T-helper 17 cell (primary cell): ENCODE measurements at regions not wholly inside any gene's neighbourhood (a gene's known extent, or its start where the extent isn't known, plus 50 kb on each side); places are given as distances from the start of the nearest gene placed in this dataset.

ENCODE experiments used
- ATAC-seq: fragments of 150-1000 bp; cut with Tn5 transposase; 2 replicates; pipeline ENCODE4 v1.10.0; 2021; ENCODE audit warnings: mild to moderate bottlenecking, moderate library complexity
- DNase-seq, 3 donors: peaks; one replicate each; pipeline versions ENCODE4 v3.0.0 to v3.0.0-alpha.2; 2020 to 2021
- H3K9me3 ChIP-seq: one replicate; pipeline ENCODE4 v1.7.0; 2013; ENCODE audit warnings: low read length, mild to moderate bottlenecking; ENCODE audit not compliant: control insufficient read depth, poor library complexity, severe bottlenecking
- H3K27ac Mint-ChIP-seq: one replicate; pipeline ENCODE4 v1.8.0; 2022; ENCODE audit warnings: mild to moderate bottlenecking, moderate library complexity, mixed read lengths
- H3K27me3 Mint-ChIP-seq: one replicate; pipeline ENCODE4 v1.8.0; 2022; ENCODE audit warnings: mixed read lengths
- H3K36me3 Mint-ChIP-seq: one replicate; pipeline ENCODE4 v1.8.0; 2022; ENCODE audit warnings: low read depth, mixed read lengths
- H3K4me1 Mint-ChIP-seq: one replicate; pipeline ENCODE4 v1.8.0; 2022; ENCODE audit warnings: mild to moderate bottlenecking, mixed read lengths
- H3K4me3 Mint-ChIP-seq: one replicate; pipeline ENCODE4 v1.8.0; 2022; ENCODE audit warnings: mild to moderate bottlenecking, moderate library complexity, mixed read lengths

DNA sequence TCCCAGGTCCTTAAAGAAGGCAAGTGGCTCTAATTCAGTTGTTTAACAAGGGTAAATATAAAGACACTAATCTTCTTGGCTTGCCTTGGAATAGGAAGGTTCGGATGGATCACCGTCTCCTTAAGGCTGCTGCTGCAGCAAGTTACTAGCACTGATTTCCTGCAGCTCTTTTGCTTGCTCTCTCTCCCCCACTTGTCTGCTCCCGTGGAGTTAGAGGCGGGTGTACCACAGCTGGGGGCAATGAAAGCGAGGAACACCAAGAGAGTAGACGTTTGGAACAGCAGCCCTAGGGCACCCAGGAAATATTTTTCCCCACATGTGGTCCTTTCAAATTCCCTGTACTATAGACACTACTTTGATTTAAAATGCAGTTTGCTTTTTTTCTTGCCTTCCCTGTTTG lies 202.2 kb downstream of the SH2D1A start:
- H3K27me3 Mint-ChIP-seq: no peaks in the 10 kb centered on the region
- ATAC-seq: no peak

GRCh38 chrX:124555036-124555595 lies 208.8 kb downstream of the SH2D1A start:
- Mint-ChIP-seq H3K36me3 (no peaks in the 10 kb centered on the region), H3K4me1 (no peaks in the 10 kb centered on the region), H3K27me3 (no peaks in the 10 kb centered on the region), H3K4me3 (no peak overlapping the region), H3K27ac (no peak overlapping the region)
- no peak for DNase-seq
- no peaks in the 10 kb centered on the region for H3K9me3 ChIP-seq
- no peak for ATAC-seq

More for the DNA sequence above, 202.2 kb downstream of the SH2D1A start:
- Mint-ChIP-seq H3K4me1 (no peaks in the 10 kb centered on the region), H3K27ac (no peak overlapping the region), H3K4me3 (no peak overlapping the region), H3K36me3 (no peaks in the 10 kb centered on the region)
- no peak for DNase-seq
- H3K9me3 ChIP-seq: no peaks in the 10 kb centered on the region

DNA sequence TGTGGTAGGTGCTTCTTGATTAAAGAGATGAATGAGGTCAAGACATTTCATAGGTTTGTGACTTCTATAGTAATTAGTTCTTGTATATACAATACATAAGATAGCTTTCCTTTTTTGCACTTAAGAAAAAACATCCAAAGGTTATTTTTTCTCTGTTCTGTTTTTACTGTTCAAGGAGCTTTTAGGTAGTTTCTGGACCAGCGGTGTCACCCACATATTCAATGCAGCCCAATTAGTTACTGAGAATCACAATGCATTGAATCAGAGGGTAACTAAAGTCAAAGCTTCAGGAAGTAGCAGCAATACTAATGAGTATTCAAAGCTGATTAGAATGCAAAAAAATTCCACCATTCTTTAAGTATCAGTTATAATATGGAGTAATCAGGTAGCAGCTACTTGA lies 211.6 kb downstream of the SH2D1A start:
- Mint-ChIP-seq H3K27ac (no peak overlapping the region), H3K27me3 (no peaks in the 10 kb centered on the region), H3K36me3 (no peaks in the 10 kb centered on the region), H3K4me3 (no peak overlapping the region), H3K4me1 (no peaks in the 10 kb centered on the region)
- ATAC-seq: no peak
- H3K9me3 ChIP-seq: no peaks in the 10 kb centered on the region
- no peak for DNase-seq

DNA sequence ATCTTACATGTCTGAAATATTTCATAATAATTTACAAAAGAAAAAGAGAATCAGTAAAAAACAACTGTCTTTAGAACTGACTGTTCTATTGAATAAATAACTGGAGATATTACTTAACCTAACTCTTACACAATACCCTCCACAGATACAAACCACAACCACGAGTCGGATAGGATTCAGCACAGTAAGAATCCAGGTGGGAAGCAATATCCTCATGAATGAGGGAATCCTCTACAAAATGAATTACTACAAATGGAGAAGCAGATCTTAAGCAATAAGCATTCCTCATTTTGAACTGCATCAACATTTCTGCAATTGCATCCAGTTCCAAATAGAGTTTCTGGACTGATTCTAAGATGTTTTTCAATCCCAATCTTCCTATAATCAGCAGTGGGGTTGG lies 227.1 kb downstream of the SH2D1A start:
- no peak overlapping the region for H3K4me3 Mint-ChIP-seq
- H3K4me1 Mint-ChIP-seq: no peaks in the 10 kb centered on the region
- no peaks in the 10 kb centered on the region for H3K9me3 ChIP-seq
- H3K36me3 Mint-ChIP-seq: no peaks in the 10 kb centered on the region
- no peak for DNase-seq
- no peaks in the 10 kb centered on the region for H3K27me3 Mint-ChIP-seq
- no peak overlapping the region for H3K27ac Mint-ChIP-seq
- ATAC-seq: no peak

DNA sequence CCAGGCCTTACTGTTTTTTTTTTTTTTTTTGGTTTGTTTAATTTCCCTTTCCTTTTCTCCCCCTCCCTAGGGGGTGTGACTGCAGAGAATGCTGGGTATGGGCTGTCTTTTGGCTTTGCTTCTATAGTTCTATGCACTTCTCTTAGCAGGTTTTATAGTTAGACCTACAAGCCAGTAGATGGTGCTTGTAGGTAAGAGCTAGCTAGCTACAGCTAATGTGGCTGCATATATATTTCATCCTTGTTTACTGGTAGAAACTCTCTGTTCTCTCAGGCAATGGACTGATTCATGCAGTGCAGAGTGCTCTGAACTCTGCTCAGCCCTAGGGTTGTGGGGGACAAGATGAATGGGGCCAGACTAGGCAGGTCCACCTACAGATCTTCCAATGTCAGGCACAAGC lies 246.4 kb downstream of the SH2D1A start:
- DNase-seq: no peak
- no peaks in the 10 kb centered on the region for H3K9me3 ChIP-seq
- no peak for ATAC-seq
- Mint-ChIP-seq H3K36me3 (peaks cover 2% of the 10 kb centered on the region), H3K27me3 (no peaks in the 10 kb centered on the region), H3K27ac (no peak overlapping the region), H3K4me3 (no peak overlapping the region), H3K4me1 (no peaks in the 10 kb centered on the region)

DNA sequence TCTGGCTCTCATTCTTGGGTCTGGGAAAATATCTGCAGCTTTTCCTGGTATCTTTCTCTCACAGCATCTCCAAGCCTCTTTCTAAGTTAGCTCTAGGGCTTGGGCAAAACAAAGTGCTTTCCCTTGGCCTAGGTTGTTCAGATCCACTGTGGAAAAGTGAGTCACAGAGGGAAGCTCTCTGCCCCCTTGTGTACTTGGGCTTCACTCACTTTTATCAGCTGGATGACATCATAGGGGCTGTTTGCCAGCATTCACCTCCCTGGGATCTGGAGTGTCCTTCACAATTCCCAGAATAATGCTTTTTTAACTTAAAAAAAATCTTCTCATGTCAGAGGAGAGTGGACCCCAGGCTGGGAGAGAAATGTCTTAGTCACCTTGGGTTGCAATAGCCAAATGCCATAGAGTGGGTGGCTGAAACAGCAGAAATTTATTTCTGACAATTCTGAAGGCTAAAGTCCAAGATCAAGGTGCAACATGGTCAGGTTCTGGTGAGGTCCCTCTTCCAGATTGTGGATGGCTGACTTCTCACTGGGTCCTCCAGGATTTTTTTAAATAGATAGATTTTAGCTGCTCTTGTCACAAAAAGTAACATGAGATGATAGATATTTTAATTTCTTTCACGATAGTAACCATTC lies 247.8 kb downstream of the SH2D1A start:
- H3K4me3 Mint-ChIP-seq: no peak overlapping the region
- H3K27ac Mint-ChIP-seq: no peak overlapping the region
- no peaks in the 10 kb centered on the region for H3K27me3 Mint-ChIP-seq
- peaks cover 2% of the 10 kb centered on the region for H3K36me3 Mint-ChIP-seq
- H3K4me1 Mint-ChIP-seq: no peaks in the 10 kb centered on the region
- no peaks in the 10 kb centered on the region for H3K9me3 ChIP-seq
- ATAC-seq: no peak
- no peak for DNase-seq

GRCh38 chrX:124605511-124605910 lies 259.1 kb downstream of the SH2D1A start:
- Mint-ChIP-seq H3K27me3 (no peaks in the 10 kb centered on the region), H3K27ac (no peak overlapping the region), H3K4me3 (no peak overlapping the region), H3K36me3 (no peaks in the 10 kb centered on the region), H3K4me1 (peaks cover 8% of the 10 kb centered on the region)
- H3K9me3 ChIP-seq: no peaks in the 10 kb centered on the region
- DNase-seq (no peak), ATAC-seq (no peak)

DNA sequence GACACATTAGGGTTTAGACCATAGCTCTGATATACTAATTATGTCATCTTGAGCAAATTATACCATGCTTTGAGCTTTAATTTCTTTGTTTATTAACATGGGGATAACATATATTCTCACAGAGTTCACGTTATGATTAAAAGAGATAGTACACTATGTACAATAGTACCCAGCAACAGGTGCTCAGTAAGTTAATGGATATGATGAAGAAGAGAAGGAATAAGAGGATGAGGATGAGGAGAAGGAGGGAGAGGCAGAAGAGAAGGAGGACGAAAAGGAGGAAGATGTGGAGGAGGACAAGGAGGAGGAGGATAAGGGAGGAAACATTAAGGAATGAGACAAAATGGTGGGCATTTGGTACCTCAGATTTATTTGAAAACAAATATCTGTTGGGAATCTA lies 260.4 kb downstream of the SH2D1A start:
- no peak overlapping the region for H3K27ac Mint-ChIP-seq
- H3K9me3 ChIP-seq: no peaks in the 10 kb centered on the region
- H3K36me3 Mint-ChIP-seq: no peaks in the 10 kb centered on the region
- H3K4me1 Mint-ChIP-seq: peaks cover 2% of the 10 kb centered on the region
- H3K4me3 Mint-ChIP-seq: no peak overlapping the region
- H3K27me3 Mint-ChIP-seq: no peaks in the 10 kb centered on the region
- ATAC-seq: no peak
- no peak for DNase-seq

DNA sequence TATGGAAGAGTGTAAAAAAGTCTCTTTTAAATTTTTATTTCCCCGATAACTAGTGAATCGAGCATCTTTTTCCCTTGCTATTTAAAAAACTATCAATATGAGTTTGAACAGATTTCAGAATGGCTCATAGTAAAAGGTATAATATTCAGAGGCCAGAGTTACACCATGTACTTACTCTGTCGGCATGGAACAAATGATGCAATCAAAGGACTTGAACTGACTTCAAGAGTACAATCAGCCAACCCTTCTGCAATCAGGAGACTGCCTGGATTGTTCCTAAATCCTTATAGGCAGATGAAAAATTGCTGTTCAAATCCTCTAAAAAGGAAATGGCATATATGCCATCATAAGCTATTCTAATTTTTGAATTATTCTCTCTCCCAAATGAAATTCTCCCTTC lies 273.3 kb downstream of the SH2D1A start:
- no peaks in the 10 kb centered on the region for H3K4me1 Mint-ChIP-seq
- DNase-seq (no peak), ATAC-seq (no peak)
- H3K27me3 Mint-ChIP-seq: no peaks in the 10 kb centered on the region
- no peaks in the 10 kb centered on the region for H3K36me3 Mint-ChIP-seq
- no peak overlapping the region for H3K4me3 Mint-ChIP-seq
- no peak overlapping the region for H3K27ac Mint-ChIP-seq
- H3K9me3 ChIP-seq: no peaks in the 10 kb centered on the region

GRCh38 chrX:124634363-124634762 lies 288.0 kb downstream of the SH2D1A start:
- no peaks in the 10 kb centered on the region for H3K27me3 Mint-ChIP-seq
- peaks cover 2% of the 10 kb centered on the region for H3K36me3 Mint-ChIP-seq
- H3K27ac Mint-ChIP-seq: no peak overlapping the region
- no peaks in the 10 kb centered on the region for H3K4me1 Mint-ChIP-seq
- H3K9me3 ChIP-seq: no peaks in the 10 kb centered on the region
- ATAC-seq (no peak), DNase-seq (no peak)
- H3K4me3 Mint-ChIP-seq: no peak overlapping the region

- H3K4me3 Mint-ChIP-seq: no peak overlapping the region
- no peak overlapping the region for H3K27ac Mint-ChIP-seq
- ATAC-seq: no peak
- H3K36me3 Mint-ChIP-seq: no peaks in the 10 kb centered on the region
- DNase-seq: no peak
- H3K4me1 Mint-ChIP-seq: no peaks in the 10 kb centered on the region
- H3K9me3 ChIP-seq: no peaks in the 10 kb centered on the region
- H3K27me3 Mint-ChIP-seq: no peaks in the 10 kb centered on the region
Observed at GRCh38 chrX:124641737-124642491, 295.6 kb downstream of the SH2D1A start.

GRCh38 chrX:124646403-124646802 lies 300.0 kb downstream of the SH2D1A start:
- H3K4me1 Mint-ChIP-seq: no peaks in the 10 kb centered on the region
- DNase-seq (no peak), ATAC-seq (no peak)
- H3K4me3 Mint-ChIP-seq: no peak overlapping the region
- no peak overlapping the region for H3K27ac Mint-ChIP-seq
- no peaks in the 10 kb centered on the region for H3K36me3 Mint-ChIP-seq
- no peaks in the 10 kb centered on the region for H3K27me3 Mint-ChIP-seq
- no peaks in the 10 kb centered on the region for H3K9me3 ChIP-seq

DNA sequence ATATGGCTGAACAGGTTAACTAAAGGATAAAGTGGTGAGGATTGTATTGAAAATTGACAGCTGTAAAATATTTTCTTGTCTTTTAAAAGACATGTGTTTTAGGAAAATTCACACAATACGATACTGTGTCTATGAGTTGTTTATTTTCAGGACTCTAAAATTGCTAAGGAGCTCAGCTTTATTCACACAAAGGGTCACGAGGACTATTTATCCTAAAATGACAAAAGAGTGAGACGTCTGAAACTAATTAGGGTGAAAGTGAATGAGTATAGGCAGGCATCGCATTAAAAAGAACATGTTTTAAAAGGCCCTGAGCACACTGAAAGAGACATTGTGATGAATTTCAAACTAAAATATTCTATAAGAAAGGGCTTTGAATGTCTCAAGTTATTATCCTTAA lies 304.7 kb downstream of the SH2D1A start:
- ATAC-seq (no peak), DNase-seq (no peak)
- Mint-ChIP-seq H3K27me3 (no peaks in the 10 kb centered on the region), H3K4me1 (peaks cover 3% of the 10 kb centered on the region), H3K4me3 (no peak overlapping the region), H3K36me3 (no peaks in the 10 kb centered on the region), H3K27ac (no peak overlapping the region)
- H3K9me3 ChIP-seq: no peaks in the 10 kb centered on the region
